Mesenchymal stem cell (in vitro differentiated cells and primary cell): ENCODE measurements at regions not wholly inside any gene's neighbourhood (a gene's known extent, or its start where the extent isn't known, plus 50 kb on each side); places are given as distances from the start of the nearest gene placed in this dataset.

ENCODE experiments used
- DNase-seq: peaks from one replicate; pipeline ENCODE4 v3.0.0-alpha.2; 2013
- H2AFZ ChIP-seq: one replicate; pipeline ENCODE4 v1.6.1; 2013; ENCODE audit warnings: low read depth, mild to moderate bottlenecking, control low read depth, inconsistent platforms, low read length, moderate library complexity
- H2AK5ac ChIP-seq: 2 replicates; pipeline ENCODE4 v1.6.1; 2013; ENCODE audit warnings: low read length, moderate library complexity, mild to moderate bottlenecking, inconsistent platforms; ENCODE audit not compliant: severe bottlenecking
- H2BK120ac ChIP-seq: one replicate; pipeline ENCODE4 v1.6.1; 2013; ENCODE audit warnings: low read depth, mild to moderate bottlenecking, inconsistent platforms, low read length, moderate library complexity
- H2BK12ac ChIP-seq, 2 experiments: one replicate each; pipeline ENCODE4 v1.6.1; 2013; ENCODE audit warnings: inconsistent platforms in 2 of 2, low read length in 2 of 2, mild to moderate bottlenecking in 2 of 2, moderate library complexity in 2 of 2, control low read depth in 1 of 2
- H2BK15ac ChIP-seq: one replicate; pipeline ENCODE4 v1.6.1; 2013; ENCODE audit warnings: mild to moderate bottlenecking, low read depth, inconsistent platforms; ENCODE audit not compliant: poor library complexity, severe bottlenecking
- H2BK5ac ChIP-seq: 2 replicates; pipeline ENCODE4 v1.6.1; 2013; ENCODE audit warnings: low read depth, mild to moderate bottlenecking, low read length, control low read depth, inconsistent platforms; ENCODE audit not compliant: poor library complexity, severe bottlenecking
- H3K14ac ChIP-seq, 2 experiments: one replicate each; pipeline ENCODE4 v1.6.1; 2013; ENCODE audit warnings: inconsistent platforms in 2 of 2, low read length in 2 of 2, control low read depth in 1 of 2, mild to moderate bottlenecking in 1 of 2, moderate library complexity in 1 of 2
- H3K18ac ChIP-seq, 2 experiments: one replicate each; pipeline ENCODE4 v1.6.1; 2013; ENCODE audit warnings: inconsistent platforms in 2 of 2, low read length in 2 of 2, control low read depth in 1 of 2, low read depth in 1 of 2, mild to moderate bottlenecking in 1 of 2
- H3K23ac ChIP-seq, 2 experiments: one replicate each; pipeline ENCODE4 v1.6.1; 2013; ENCODE audit warnings: inconsistent platforms in 2 of 2, low read length in 2 of 2, mild to moderate bottlenecking in 2 of 2, moderate library complexity in 2 of 2, control low read depth in 1 of 2
- H3K27ac ChIP-seq: 2 replicates; pipeline ENCODE4 v1.5.1; 2013; ENCODE audit warnings: mild to moderate bottlenecking, moderate library complexity, low read length, control low read depth, inconsistent platforms; ENCODE audit not compliant: poor library complexity, severe bottlenecking
- H3K27me3 ChIP-seq, 2 experiments: 2 replicates each; pipeline versions ENCODE4 v1.6.1 to v1.7.0; 2013; ENCODE audit warnings: low read length in 2 of 2, mild to moderate bottlenecking in 2 of 2, moderate library complexity in 2 of 2, control low read depth in 1 of 2, inconsistent platforms in 1 of 2; ENCODE audit not compliant: control insufficient read depth in 1 of 2, insufficient read depth in 1 of 2
- H3K36me3 ChIP-seq, 2 experiments: 2 replicates each; pipeline versions ENCODE4 v1.6.1 to v1.7.0; 2013; ENCODE audit warnings: low read length in 2 of 2, control low read depth in 1 of 2, inconsistent platforms in 1 of 2, low read depth in 1 of 2, mild to moderate bottlenecking in 1 of 2; ENCODE audit not compliant: insufficient read depth in 2 of 2, control insufficient read depth in 1 of 2
- H3K4ac ChIP-seq, 2 experiments: one replicate each; pipeline ENCODE4 v1.6.1; 2013; ENCODE audit warnings: inconsistent platforms in 2 of 2, low read length in 2 of 2, mild to moderate bottlenecking in 2 of 2, moderate library complexity in 2 of 2, control low read depth in 1 of 2, low read depth in 1 of 2
- H3K4me1 ChIP-seq: 2 replicates; pipeline ENCODE4 v1.6.1; 2013; ENCODE audit warnings: low read depth, low read length, control low read depth; ENCODE audit not compliant: control insufficient read depth, insufficient read depth
- H3K4me2 ChIP-seq: 2 replicates; pipeline ENCODE4 v1.6.1; 2013; ENCODE audit warnings: low read length, mild to moderate bottlenecking, inconsistent platforms; ENCODE audit not compliant: poor library complexity, severe bottlenecking
- H3K4me3 ChIP-seq, 2 experiments: 2 replicates each; pipeline versions ENCODE4 v1.5.1 to v1.7.0; 2013; ENCODE audit warnings: low read length in 2 of 2, mild to moderate bottlenecking in 2 of 2, control low read depth in 1 of 2, low read depth in 1 of 2; ENCODE audit not compliant: insufficient read depth in 1 of 2
- H3K79me1 ChIP-seq: replicated peaks from 2 replicates; pipeline ENCODE4 v1.6.1; 2013; ENCODE audit warnings: mild to moderate bottlenecking, control low read depth, low read length, inconsistent platforms; ENCODE audit not compliant: poor library complexity, severe bottlenecking
- H3K9ac ChIP-seq: 2 replicates; pipeline ENCODE4 v1.7.0; 2013; ENCODE audit warnings: mild to moderate bottlenecking, low read length, moderate library complexity
- H3K9me3 ChIP-seq: 2 replicates; pipeline ENCODE4 v1.7.0; 2013; ENCODE audit warnings: mild to moderate bottlenecking, low read length; ENCODE audit not compliant: control insufficient read depth
- H4K8ac ChIP-seq: one replicate; pipeline ENCODE4 v1.6.1; 2013; ENCODE audit warnings: inconsistent platforms, mild to moderate bottlenecking, low read length, moderate library complexity
- H4K91ac ChIP-seq: one replicate; pipeline ENCODE4 v1.6.1; 2013; ENCODE audit warnings: mild to moderate bottlenecking, low read length, inconsistent platforms
- WGBS: methylation state at CpG from one replicate; pipeline ENCODE4 v1.1.7; 2013; ENCODE audit warnings: mixed read lengths; 5-methylcytosine and 5-hydroxymethylcytosine counted together

DNA sequence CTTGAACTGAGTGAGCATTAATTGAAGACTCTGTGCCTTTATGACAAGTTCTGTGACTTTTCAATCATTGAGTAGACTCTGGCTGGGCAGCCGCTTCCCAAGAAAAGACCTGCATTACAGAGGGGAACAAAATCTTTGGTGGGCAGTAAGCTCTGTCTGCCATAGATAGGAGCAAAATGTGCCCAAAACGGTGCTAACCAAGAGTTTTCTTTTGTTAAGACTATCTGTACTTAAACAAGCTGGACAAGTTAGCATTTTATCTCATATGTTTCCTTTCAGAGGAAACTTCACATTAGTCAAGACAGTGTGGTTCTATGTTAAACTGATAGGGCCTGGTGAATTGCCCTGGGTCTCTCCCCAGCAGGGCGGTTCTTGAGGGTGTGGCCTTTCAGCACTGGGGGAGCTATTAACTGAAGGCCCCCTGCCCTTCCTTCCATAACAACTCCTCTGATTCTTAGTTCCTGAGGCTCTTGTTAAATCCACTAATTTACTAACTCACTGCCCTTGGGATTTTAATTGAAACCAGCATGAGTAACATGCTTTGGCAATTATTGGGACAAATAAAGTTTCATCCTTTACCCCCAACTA is 219.6 kb downstream of the KTN1 start:
- Histone ChIP-seq H4K91ac (no peak overlapping the region), H3K4ac (no peak overlapping the region), H3K79me1 (no peaks in the 10 kb centered on the region), H3K4me2 (no peak overlapping the region), H3K9ac (no peak overlapping the region), H2BK5ac (no peak overlapping the region), H2BK120ac (no peak overlapping the region), H2BK12ac (no peak overlapping the region), H2AK5ac (no peak overlapping the region), H3K23ac (no peak overlapping the region), H3K4me3 (no peak overlapping the region), H3K4me1 (no peaks in the 10 kb centered on the region), H3K36me3 (no peaks in the 10 kb centered on the region), H3K14ac (no peak overlapping the region), H3K27ac (no peak overlapping the region), H3K18ac (no peak overlapping the region), H4K8ac (no peak overlapping the region), H2AFZ (no peak overlapping the region), H2BK15ac (no peak overlapping the region), H3K9me3 (no peaks in the 10 kb centered on the region), H3K27me3 (peaks cover 0 to 3% of the 10 kb centered on the region in 2 experiments)
- 80% methylated on average over 2 of the region's 3 CpGs for WGBS
- no peak for DNase-seq

DNA sequence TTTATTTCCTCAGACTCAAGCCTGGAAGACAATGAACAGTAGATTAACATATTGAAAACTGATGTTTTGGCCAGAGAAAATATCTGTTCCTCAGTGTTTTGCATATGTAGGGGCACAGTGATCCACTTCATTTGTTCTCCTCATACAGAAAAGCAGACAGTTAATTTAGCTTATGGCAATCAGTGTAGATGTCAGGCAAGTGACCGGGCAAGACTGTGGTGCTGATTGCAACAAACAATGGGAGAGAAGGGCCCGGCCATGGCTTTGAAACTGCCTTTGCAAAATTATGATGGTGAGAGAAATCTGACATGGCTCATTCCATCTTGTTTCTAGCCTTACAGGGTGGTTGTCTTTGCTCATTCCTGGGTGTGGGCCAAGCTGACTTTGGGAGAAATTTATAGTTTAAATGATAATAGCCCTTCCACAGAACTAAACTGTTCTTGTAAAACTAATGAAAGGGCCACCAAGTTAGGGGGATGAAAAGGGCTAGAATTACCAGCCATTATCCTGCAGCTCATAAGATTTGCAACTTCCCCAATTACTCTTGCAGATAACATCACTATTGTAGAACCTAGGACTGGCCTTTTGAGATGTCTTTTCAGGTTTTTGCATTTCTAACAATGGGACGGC is 220.3 kb downstream of the KTN1 start:
- no peak overlapping the region for H4K91ac ChIP-seq
- no peaks in the 10 kb centered on the region for H3K36me3 ChIP-seq
- H3K79me1 ChIP-seq = no peaks in the 10 kb centered on the region
- H2BK5ac ChIP-seq = no peak overlapping the region
- H2AFZ ChIP-seq = no peak overlapping the region
- H3K9me3 ChIP-seq = no peaks in the 10 kb centered on the region
- DNase-seq = no peak
- no peak overlapping the region for H3K14ac ChIP-seq
- H3K4me2 ChIP-seq = no peak overlapping the region
- no peak overlapping the region for H3K18ac ChIP-seq
- H3K9ac ChIP-seq = no peak overlapping the region
- H2AK5ac ChIP-seq = no peak overlapping the region
- no peak overlapping the region for H2BK12ac ChIP-seq
- H3K27ac ChIP-seq = no peak overlapping the region
- H3K23ac ChIP-seq = no peak overlapping the region
- H4K8ac ChIP-seq = no peak overlapping the region
- 92% methylated on average over 3 of the region's 3 CpGs for WGBS
- peaks cover 0 to 3% of the 10 kb centered on the region in 2 experiments for H3K27me3 ChIP-seq
- no peak overlapping the region for H2BK15ac ChIP-seq
- H2BK120ac ChIP-seq = no peak overlapping the region
- no peaks in the 10 kb centered on the region for H3K4me1 ChIP-seq
- H3K4me3 ChIP-seq = no peak overlapping the region
- H3K4ac ChIP-seq = no peak overlapping the region

GRCh38 chr14:55801121-55801520 is 221.1 kb downstream of the KTN1 start:
- Histone ChIP-seq H3K9me3 (no peaks in the 10 kb centered on the region), H2BK15ac (no peak overlapping the region), H3K4ac (no peak overlapping the region), H4K8ac (no peak overlapping the region), H3K79me1 (no peaks in the 10 kb centered on the region), H3K4me3 (no peak overlapping the region), H3K27me3 (peaks cover 0 to 3% of the 10 kb centered on the region in 2 experiments), H3K4me1 (no peaks in the 10 kb centered on the region), H3K9ac (no peak overlapping the region), H2BK5ac (no peak overlapping the region), H3K14ac (no peak overlapping the region), H2AFZ (no peak overlapping the region), H3K4me2 (no peak overlapping the region), H2BK120ac (no peak overlapping the region), H3K23ac (no peak overlapping the region), H3K18ac (no peak overlapping the region), H3K27ac (no peak overlapping the region), H2BK12ac (no peak overlapping the region), H2AK5ac (no peak overlapping the region), H3K36me3 (no peaks in the 10 kb centered on the region), H4K91ac (no peak overlapping the region)
- WGBS = no CpG with 5 or more reads among the region's 1 CpG
- no peak for DNase-seq

- Histone ChIP-seq H2AFZ (no peak overlapping the region), H2BK120ac (no peak overlapping the region), H3K14ac (no peak overlapping the region), H4K91ac (no peak overlapping the region), H3K27ac (no peak overlapping the region), H3K4me2 (no peak overlapping the region), H3K79me1 (no peaks in the 10 kb centered on the region), H3K4me3 (no peak overlapping the region), H3K27me3 (peaks cover 0 to 7% of the 10 kb centered on the region in 2 experiments), H2AK5ac (no peak overlapping the region), H3K18ac (no peak overlapping the region), H4K8ac (no peak overlapping the region), H3K36me3 (no peaks in the 10 kb centered on the region), H3K23ac (no peak overlapping the region), H2BK12ac (no peak overlapping the region), H3K4me1 (peaks cover 4% of the 10 kb centered on the region), H3K4ac (no peak overlapping the region), H3K9me3 (no peaks in the 10 kb centered on the region), H2BK15ac (no peak overlapping the region), H2BK5ac (no peak overlapping the region), H3K9ac (no peak overlapping the region)
- whole genome bisulfite sequencing = 97% methylated on average over 4 of the region's 4 CpGs
- peak; percentile 64 for DNase-seq
Measured at GRCh38 chr14:55802986-55803872, 223.2 kb downstream of the KTN1 start.
